ENCODE measurements at regions not wholly inside any gene's neighbourhood (a gene's known extent, or its start where the extent isn't known, plus 50 kb on each side); places are given as distances from the start of the nearest gene placed in this dataset.

DNA sequence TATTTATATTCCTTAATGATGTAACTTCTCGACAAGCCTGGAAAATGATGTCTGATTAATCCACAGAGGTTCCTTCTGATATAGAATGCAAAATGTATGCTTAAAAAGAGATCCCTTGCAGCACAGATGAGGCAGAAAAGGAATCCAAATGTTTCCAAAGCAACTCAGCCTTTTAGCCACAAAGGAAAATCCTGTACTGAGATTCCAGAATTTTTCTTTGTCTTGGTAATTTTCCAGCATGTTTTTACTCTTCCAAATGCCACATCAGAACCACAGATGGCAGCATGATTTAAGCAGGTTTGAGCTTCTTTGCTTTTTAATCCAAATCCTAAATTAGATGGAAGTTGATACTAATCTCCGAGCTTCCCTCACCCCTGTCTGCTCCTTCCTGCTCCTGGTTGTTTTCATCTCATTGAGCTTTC is 176.4 kb upstream of the PALMD start:
- TF ChIP-seq POLR2A (IDR thresholded peaks at IDR 0.05; ENCODE audit: extremely low read depth, insufficient read length) (no peak), MYC (IDR thresholded peaks at IDR 0.05; ENCODE audit: low read depth, low read length) (no peak)
- TF ChIP-seq, protein P1, sequence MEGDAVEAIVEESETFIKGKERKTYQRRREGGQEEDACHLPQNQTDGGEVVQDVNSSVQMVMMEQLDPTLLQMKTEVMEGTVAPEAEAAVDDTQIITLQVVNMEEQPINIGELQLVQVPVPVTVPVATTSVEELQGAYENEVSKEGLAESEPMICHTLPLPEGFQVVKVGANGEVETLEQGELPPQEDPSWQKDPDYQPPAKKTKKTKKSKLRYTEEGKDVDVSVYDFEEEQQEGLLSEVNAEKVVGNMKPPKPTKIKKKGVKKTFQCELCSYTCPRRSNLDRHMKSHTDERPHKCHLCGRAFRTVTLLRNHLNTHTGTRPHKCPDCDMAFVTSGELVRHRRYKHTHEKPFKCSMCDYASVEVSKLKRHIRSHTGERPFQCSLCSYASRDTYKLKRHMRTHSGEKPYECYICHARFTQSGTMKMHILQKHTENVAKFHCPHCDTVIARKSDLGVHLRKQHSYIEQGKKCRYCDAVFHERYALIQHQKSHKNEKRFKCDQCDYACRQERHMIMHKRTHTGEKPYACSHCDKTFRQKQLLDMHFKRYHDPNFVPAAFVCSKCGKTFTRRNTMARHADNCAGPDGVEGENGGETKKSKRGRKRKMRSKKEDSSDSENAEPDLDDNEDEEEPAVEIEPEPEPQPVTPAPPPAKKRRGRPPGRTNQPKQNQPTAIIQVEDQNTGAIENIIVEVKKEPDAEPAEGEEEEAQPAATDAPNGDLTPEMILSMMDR (IDR thresholded peaks at IDR 0.05; ENCODE audit: low read depth, low read length) = no peak
